ENCODE measurements at regions not wholly inside any gene's neighbourhood (a gene's known extent, or its start where the extent isn't known, plus 50 kb on each side); places are given as distances from the start of the nearest gene placed in this dataset.

DNA sequence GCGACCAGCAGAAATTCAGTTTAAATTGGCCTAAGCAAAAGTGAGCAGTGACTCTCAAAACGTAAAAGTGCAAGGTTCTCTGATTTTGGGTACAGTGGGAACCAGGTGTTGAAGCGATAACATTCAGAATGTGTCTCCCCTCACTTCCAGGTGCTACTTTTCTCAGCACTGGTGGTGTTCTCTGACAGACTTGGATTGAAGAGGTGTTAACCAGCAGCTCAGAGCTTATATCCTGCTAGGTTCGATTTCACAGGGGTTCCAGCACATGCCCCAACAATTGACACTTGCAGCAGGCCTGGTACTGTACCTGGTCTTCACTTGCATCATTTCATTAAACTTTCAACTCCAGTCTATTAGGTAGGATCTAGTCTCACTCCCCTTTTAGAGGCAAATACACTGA lies 680.2 kb downstream of the VRK1 start:
- Histone ChIP-seq H3K27ac (no peak overlapping the region), H2AFZ (no peak overlapping the region), H3K36me3 (replicated peaks; ENCODE audit: insufficient read depth, low read depth) (no peaks in the 10 kb centered on the region), H3K27me3 (no peaks in the 10 kb centered on the region), H3K9me3 (ENCODE audit: low read depth) (no peaks in the 10 kb centered on the region), H3K4me3 (no peak overlapping the region), H3K9me2 (replicated peaks; ENCODE audit: insufficient read depth) (no peaks in the 10 kb centered on the region), H4K20me1 (ENCODE audit: insufficient read depth, poor library complexity, severe bottlenecking) (no peaks in the 10 kb centered on the region), H3K4me2 (no peak overlapping the region), H3K4me1 (ENCODE audit: insufficient read depth) (no peaks in the 10 kb centered on the region), H3K79me2 (no peaks in the 10 kb centered on the region)
- DNase-seq (ENCODE audit: low spot score): no peak
- TF ChIP-seq, protein P1, sequence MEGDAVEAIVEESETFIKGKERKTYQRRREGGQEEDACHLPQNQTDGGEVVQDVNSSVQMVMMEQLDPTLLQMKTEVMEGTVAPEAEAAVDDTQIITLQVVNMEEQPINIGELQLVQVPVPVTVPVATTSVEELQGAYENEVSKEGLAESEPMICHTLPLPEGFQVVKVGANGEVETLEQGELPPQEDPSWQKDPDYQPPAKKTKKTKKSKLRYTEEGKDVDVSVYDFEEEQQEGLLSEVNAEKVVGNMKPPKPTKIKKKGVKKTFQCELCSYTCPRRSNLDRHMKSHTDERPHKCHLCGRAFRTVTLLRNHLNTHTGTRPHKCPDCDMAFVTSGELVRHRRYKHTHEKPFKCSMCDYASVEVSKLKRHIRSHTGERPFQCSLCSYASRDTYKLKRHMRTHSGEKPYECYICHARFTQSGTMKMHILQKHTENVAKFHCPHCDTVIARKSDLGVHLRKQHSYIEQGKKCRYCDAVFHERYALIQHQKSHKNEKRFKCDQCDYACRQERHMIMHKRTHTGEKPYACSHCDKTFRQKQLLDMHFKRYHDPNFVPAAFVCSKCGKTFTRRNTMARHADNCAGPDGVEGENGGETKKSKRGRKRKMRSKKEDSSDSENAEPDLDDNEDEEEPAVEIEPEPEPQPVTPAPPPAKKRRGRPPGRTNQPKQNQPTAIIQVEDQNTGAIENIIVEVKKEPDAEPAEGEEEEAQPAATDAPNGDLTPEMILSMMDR (IDR thresholded peaks at IDR 0.05; ENCODE audit: poor library complexity): no peak
- TF ChIP-seq EZH2 (IDR thresholded peaks at IDR 0.05; ENCODE audit: borderline replicate concordance): no peak
- no peak for TF ChIP-seq EZH2phosphoT487 (IDR thresholded peaks at IDR 0.05; ENCODE audit: low read depth, severe bottlenecking, unreplicated experiment)
- 84% methylated on average over 4 of the region's 4 CpGs for WGBS (ENCODE audit: low lambda C conversion rate, missing lambda C conversion rate)

DNA sequence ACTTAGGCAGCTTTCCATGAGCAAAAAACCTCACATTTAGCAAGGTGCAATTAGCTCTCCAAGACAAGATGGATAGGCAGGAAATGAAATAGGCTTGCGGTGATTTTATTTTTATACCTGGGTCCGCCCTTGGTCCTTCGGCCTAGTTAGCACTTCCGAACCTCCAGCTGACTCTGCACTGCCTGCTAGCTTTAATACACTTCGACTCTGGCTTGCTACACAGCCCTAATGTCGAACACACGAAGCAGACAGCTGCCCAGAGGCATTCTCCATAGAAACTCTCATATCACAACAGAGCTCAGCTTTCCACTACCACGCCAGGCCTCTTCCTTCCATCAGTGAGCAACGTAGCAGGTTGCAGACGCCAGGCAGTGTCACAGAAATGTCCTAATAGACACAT lies 688.0 kb downstream of the VRK1 start:
- no peaks in the 10 kb centered on the region for H3K9me3 ChIP-seq (ENCODE audit: low read depth)
- no peaks in the 10 kb centered on the region for H4K20me1 ChIP-seq (ENCODE audit: insufficient read depth, poor library complexity, severe bottlenecking)
- H3K27me3 ChIP-seq: no peaks in the 10 kb centered on the region
- TF ChIP-seq, protein P1 (IDR thresholded peaks at IDR 0.05; ENCODE audit: poor library complexity): no peak
- TF ChIP-seq EZH2 (IDR thresholded peaks at IDR 0.05; ENCODE audit: borderline replicate concordance): no peak
- no peak for TF ChIP-seq EZH2phosphoT487 (IDR thresholded peaks at IDR 0.05; ENCODE audit: low read depth, severe bottlenecking, unreplicated experiment)
- no peak overlapping the region for H3K4me2 ChIP-seq
- H3K4me1 ChIP-seq (ENCODE audit: insufficient read depth): no peaks in the 10 kb centered on the region
- H3K36me3 ChIP-seq (replicated peaks; ENCODE audit: insufficient read depth, low read depth): no peaks in the 10 kb centered on the region
- DNase-seq (ENCODE audit: low spot score): no peak
- 85% methylated on average over 10 of the region's 10 CpGs for WGBS (ENCODE audit: low lambda C conversion rate, missing lambda C conversion rate)
- H2AFZ ChIP-seq: no peak overlapping the region
- no peak overlapping the region for H3K27ac ChIP-seq
- H3K79me2 ChIP-seq: no peaks in the 10 kb centered on the region
- no peaks in the 10 kb centered on the region for H3K9me2 ChIP-seq (replicated peaks; ENCODE audit: insufficient read depth)
- H3K4me3 ChIP-seq: no peak overlapping the region

GRCh38 chr14:97486601-97487120 lies 689.5 kb downstream of the VRK1 start:
- H3K36me3 ChIP-seq (replicated peaks; ENCODE audit: insufficient read depth, low read depth): no peaks in the 10 kb centered on the region
- no peaks in the 10 kb centered on the region for H3K9me3 ChIP-seq (ENCODE audit: low read depth)
- H3K4me3 ChIP-seq: no peak overlapping the region
- H3K79me2 ChIP-seq: no peaks in the 10 kb centered on the region
- no peaks in the 10 kb centered on the region for H3K9me2 ChIP-seq (replicated peaks; ENCODE audit: insufficient read depth)
- DNase-seq (ENCODE audit: low spot score): no peak
- no peaks in the 10 kb centered on the region for H3K27me3 ChIP-seq
- no peak overlapping the region for H2AFZ ChIP-seq
- no peak overlapping the region for H3K4me2 ChIP-seq
- WGBS (ENCODE audit: low lambda C conversion rate, missing lambda C conversion rate): 92% methylated on average over 13 of the region's 13 CpGs
- no peaks in the 10 kb centered on the region for H3K4me1 ChIP-seq (ENCODE audit: insufficient read depth)
- H3K27ac ChIP-seq: no peak overlapping the region
- no peaks in the 10 kb centered on the region for H4K20me1 ChIP-seq (ENCODE audit: insufficient read depth, poor library complexity, severe bottlenecking)
- TF ChIP-seq EZH2 (IDR thresholded peaks at IDR 0.05; ENCODE audit: borderline replicate concordance): no peak
- TF ChIP-seq, protein P1 (IDR thresholded peaks at IDR 0.05; ENCODE audit: poor library complexity): no peak
- no peak for TF ChIP-seq EZH2phosphoT487 (IDR thresholded peaks at IDR 0.05; ENCODE audit: low read depth, severe bottlenecking, unreplicated experiment)

GRCh38 chr14:97489750-97490149 lies 692.6 kb downstream of the VRK1 start:
- no peaks in the 10 kb centered on the region for H4K20me1 ChIP-seq (ENCODE audit: insufficient read depth, poor library complexity, severe bottlenecking)
- H3K36me3 ChIP-seq (replicated peaks; ENCODE audit: insufficient read depth, low read depth): no peaks in the 10 kb centered on the region
- no peak for DNase-seq (ENCODE audit: low spot score)
- no peak overlapping the region for H3K27ac ChIP-seq
- no peak overlapping the region for H2AFZ ChIP-seq
- H3K9me2 ChIP-seq (replicated peaks; ENCODE audit: insufficient read depth): no peaks in the 10 kb centered on the region
- H3K4me3 ChIP-seq: no peak overlapping the region
- H3K4me1 ChIP-seq (ENCODE audit: insufficient read depth): no peaks in the 10 kb centered on the region
- no peak overlapping the region for H3K4me2 ChIP-seq
- H3K27me3 ChIP-seq: no peaks in the 10 kb centered on the region
- WGBS (ENCODE audit: low lambda C conversion rate, missing lambda C conversion rate): 85% methylated on average over 10 of the region's 10 CpGs
- H3K9me3 ChIP-seq (ENCODE audit: low read depth): peaks cover 3% of the 10 kb centered on the region
- TF ChIP-seq EZH2phosphoT487 (IDR thresholded peaks at IDR 0.05; ENCODE audit: low read depth, severe bottlenecking, unreplicated experiment) (no peak), EZH2 (IDR thresholded peaks at IDR 0.05; ENCODE audit: borderline replicate concordance) (no peak)
- TF ChIP-seq, protein P1 (IDR thresholded peaks at IDR 0.05; ENCODE audit: poor library complexity): no peak
- no peaks in the 10 kb centered on the region for H3K79me2 ChIP-seq
